H9 (cell line): ENCODE measurements at regions not wholly inside any gene's neighbourhood (a gene's known extent, or its start where the extent isn't known, plus 50 kb on each side); places are given as distances from the start of the nearest gene placed in this dataset.

Experiments
- DNase-seq: peaks from one replicate; pipeline ENCODE4 v3.0.0-alpha.2; 2017
- H2AFZ ChIP-seq: one replicate; pipeline ENCODE4 v1.6.1; 2013; ENCODE audit warnings: mild to moderate bottlenecking, low read length, control low read depth, moderate library complexity
- H2AK5ac ChIP-seq: 2 replicates; pipeline ENCODE4 v1.6.1; 2013; ENCODE audit warnings: low read length, control low read depth, mixed read lengths; ENCODE audit not compliant: insufficient read length
- H2BK120ac ChIP-seq: one replicate; pipeline ENCODE4 v1.6.1; 2013; ENCODE audit warnings: low read depth, mild to moderate bottlenecking, low read length, control low read depth, inconsistent platforms; ENCODE audit not compliant: poor library complexity, severe bottlenecking
- H2BK12ac ChIP-seq: 2 replicates; pipeline ENCODE4 v1.6.1; 2013; ENCODE audit warnings: low read length, control low read depth, mixed read lengths, low read depth; ENCODE audit not compliant: insufficient read length
- H2BK15ac ChIP-seq: 2 replicates; pipeline ENCODE4 v1.6.1; 2013; ENCODE audit warnings: low read depth, low read length, control low read depth
- H2BK20ac ChIP-seq: one replicate; pipeline ENCODE4 v1.6.1; 2013; ENCODE audit warnings: low read depth, mild to moderate bottlenecking, low read length, control low read depth, inconsistent platforms; ENCODE audit not compliant: poor library complexity, severe bottlenecking
- H2BK5ac ChIP-seq: 2 replicates; pipeline ENCODE4 v1.6.1; 2013; ENCODE audit warnings: low read length, control low read depth, mixed read lengths; ENCODE audit not compliant: insufficient read length
- H3K14ac ChIP-seq: 2 replicates; pipeline ENCODE4 v1.6.1; 2013; ENCODE audit warnings: low read length, control low read depth; ENCODE audit not compliant: insufficient read depth
- H3K18ac ChIP-seq: 2 replicates; pipeline ENCODE4 v1.6.1; 2013; ENCODE audit warnings: low read depth, mild to moderate bottlenecking, mixed read lengths, low read length, control low read depth; ENCODE audit not compliant: insufficient read length
- H3K23ac ChIP-seq: 2 replicates; pipeline ENCODE4 v1.6.1; 2013; ENCODE audit warnings: low read length, control low read depth, mixed read lengths, low read depth; ENCODE audit not compliant: insufficient read length
- H3K23me2 ChIP-seq: 2 replicates; pipeline ENCODE4 v1.6.1; 2013; ENCODE audit warnings: low read depth, mild to moderate bottlenecking, mixed read lengths, low read length, control low read depth; ENCODE audit not compliant: insufficient read length, poor library complexity, severe bottlenecking
- H3K27ac ChIP-seq: 2 replicates; pipeline ENCODE4 v1.5.1; 2013; ENCODE audit warnings: low read length, control low read depth, mixed read lengths, low read depth; ENCODE audit not compliant: insufficient read length
- H3K27me3 ChIP-seq: 2 replicates; pipeline ENCODE4 v1.6.1; 2013; ENCODE audit warnings: low read length, control low read depth, inconsistent platforms; ENCODE audit not compliant: insufficient read depth
- H3K4ac ChIP-seq: 2 replicates; pipeline ENCODE4 v1.6.1; 2013; ENCODE audit warnings: low read depth, mild to moderate bottlenecking, control low read depth, inconsistent platforms, low read length, moderate library complexity
- H3K4me1 ChIP-seq: 2 replicates; pipeline ENCODE4 v1.6.1; 2013; ENCODE audit warnings: low read length, control low read depth, inconsistent platforms; ENCODE audit not compliant: insufficient read depth
- H3K4me2 ChIP-seq: 2 replicates; pipeline ENCODE4 v1.6.1; 2013; ENCODE audit warnings: low read length, control low read depth, mixed read lengths; ENCODE audit not compliant: insufficient read length, insufficient read depth
- H3K56ac ChIP-seq: 2 replicates; pipeline ENCODE4 v1.6.1; 2013; ENCODE audit warnings: low read depth, mild to moderate bottlenecking, mixed read lengths, low read length, control low read depth; ENCODE audit not compliant: insufficient read length
- H3K79me1 ChIP-seq: 2 replicates; pipeline ENCODE4 v1.6.1; 2013; ENCODE audit warnings: low read depth, mild to moderate bottlenecking, moderate library complexity, low read length, control low read depth, inconsistent platforms; ENCODE audit not compliant: insufficient read depth, poor library complexity, severe bottlenecking
- H3K79me2 ChIP-seq: 2 replicates; pipeline ENCODE4 v1.6.1; 2013; ENCODE audit warnings: low read length, control low read depth, inconsistent platforms; ENCODE audit not compliant: insufficient read depth
- H3K9ac ChIP-seq: 2 replicates; pipeline ENCODE4 v1.6.1; 2013; ENCODE audit warnings: low read length, control low read depth, mixed read lengths; ENCODE audit not compliant: insufficient read length; ENCODE audit errors: extremely low read depth
- H3K9me3 ChIP-seq: one replicate; pipeline ENCODE4 v1.6.1; 2013; ENCODE audit warnings: low read depth, low read length, inconsistent platforms; ENCODE audit not compliant: control insufficient read depth
- H3T11ph ChIP-seq: one replicate; pipeline ENCODE4 v1.6.1; 2013; ENCODE audit warnings: mild to moderate bottlenecking, low read length, control low read depth, inconsistent platforms
- H4K20me1 ChIP-seq: one replicate; pipeline ENCODE4 v1.6.1; 2013; ENCODE audit not compliant: control insufficient read depth, insufficient read length, insufficient read depth
- H4K5ac ChIP-seq: 2 replicates; pipeline ENCODE4 v1.6.1; 2013; ENCODE audit warnings: low read depth, mild to moderate bottlenecking, mixed read lengths, low read length, control low read depth; ENCODE audit not compliant: insufficient read length
- H4K8ac ChIP-seq: replicated peaks from 2 replicates; pipeline ENCODE4 v1.6.1; 2013; ENCODE audit warnings: low read length, control low read depth, mixed read lengths, low read depth; ENCODE audit not compliant: insufficient read length
- H4K91ac ChIP-seq: 2 replicates; pipeline ENCODE4 v1.6.1; 2013; ENCODE audit warnings: low read depth, mild to moderate bottlenecking, moderate library complexity, mixed read lengths, low read length, control low read depth; ENCODE audit not compliant: insufficient read length
- H3K27ac Mint-ChIP-seq, 3 experiments: 2 replicates in 2 of 3; 3 replicates in 1 of 3; pipeline ENCODE4 v1.8.0; 2020 to 2021; ENCODE audit warnings: mixed read lengths in 3 of 3, mild to moderate bottlenecking in 1 of 3, moderate library complexity in 1 of 3
- H3K27me3 Mint-ChIP-seq: 2 replicates; pipeline ENCODE4 v1.8.0; 2021; ENCODE audit warnings: low read depth, mild to moderate bottlenecking, moderate library complexity, mixed read lengths
- H3K36me3 Mint-ChIP-seq, 3 experiments: 2 replicates in 2 of 3; 3 replicates in 1 of 3; pipeline ENCODE4 v1.8.0; 2020 to 2021; ENCODE audit warnings: low read depth in 3 of 3, mixed read lengths in 3 of 3; ENCODE audit not compliant: insufficient read depth in 1 of 3
- H3K4me1 Mint-ChIP-seq, 2 experiments: 2 replicates each; pipeline ENCODE4 v1.8.0; 2020; ENCODE audit warnings: mixed read lengths in 2 of 2
- H3K4me3 Mint-ChIP-seq, 2 experiments: 2 replicates in 1 of 2; 3 replicates in 1 of 2; pipeline ENCODE4 v1.8.0; 2020 to 2021; ENCODE audit warnings: mild to moderate bottlenecking in 2 of 2, mixed read lengths in 2 of 2, moderate library complexity in 1 of 2
- H3K9me3 Mint-ChIP-seq, 2 experiments: 2 replicates in 1 of 2; 3 replicates in 1 of 2; pipeline ENCODE4 v1.8.0; 2020; ENCODE audit warnings: mild to moderate bottlenecking in 2 of 2, mixed read lengths in 2 of 2, moderate library complexity in 1 of 2
- CTCF ChIP-seq: fragments of 200-600 bp; sonication (generic); conservative IDR thresholded peaks from 3 replicates; pipeline ENCODE4 v1.8.0; 2021; ENCODE audit warnings: antibody characterized with exemption, mild to moderate bottlenecking
- WGBS: extraction: QIAGEN DNeasy Blood & Tissue Kit; methylation state at CpG from one replicate; pipeline ENCODE4 v1.1.7; 2013; ENCODE audit warnings: missing lambda C conversion rate, low lambda C conversion rate, mixed read lengths; ENCODE audit not compliant: insufficient read length; ENCODE audit errors: extremely low coverage; 5-methylcytosine and 5-hydroxymethylcytosine counted together

- Histone ChIP-seq H3K27ac (no peak overlapping the region), H3K79me1 (no peaks in the 10 kb centered on the region), H2AFZ (no peak overlapping the region), H2BK5ac (no peak overlapping the region), H4K8ac (no peak overlapping the region), H4K5ac (no peak overlapping the region), H3K4me2 (no peak overlapping the region), H4K91ac (no peak overlapping the region), H2BK12ac (no peak overlapping the region), H3K56ac (no peak overlapping the region), H4K20me1 (no peaks in the 10 kb centered on the region), H3K18ac (no peak overlapping the region), H3K9ac (no peak overlapping the region), H3T11ph (no peak overlapping the region), H2BK15ac (no peak overlapping the region), H3K79me2 (no peaks in the 10 kb centered on the region), H3K4me1 (no peaks in the 10 kb centered on the region), H3K23me2 (no peaks in the 10 kb centered on the region), H2AK5ac (no peak overlapping the region), H2BK120ac (no peak overlapping the region), H3K27me3 (no peaks in the 10 kb centered on the region), H3K9me3 (no peaks in the 10 kb centered on the region), H2BK20ac (no peak overlapping the region), H3K23ac (no peak overlapping the region), H3K4ac (no peak overlapping the region), H3K14ac (no peak overlapping the region)
- DNase-seq: no peak
- H3K4me1 Mint-ChIP-seq: peaks cover 0 to 5% of the 10 kb centered on the region in 2 experiments; a peak in 2 of 4 replicates
- H3K9me3 Mint-ChIP-seq: no peaks in the 10 kb centered on the region; a peak in 1 of 5 replicates
- no peak for TF ChIP-seq CTCF
- WGBS: no CpG with 5 or more reads among the region's 1 CpG
- H3K27me3 Mint-ChIP-seq: no peaks in the 10 kb centered on the region
- H3K36me3 Mint-ChIP-seq: no peaks in the 10 kb centered on the region; a peak in 2 of 7 replicates
- no peak overlapping the region for H3K27ac Mint-ChIP-seq
- no peak overlapping the region for H3K4me3 Mint-ChIP-seq
Observed at GRCh38 chr14:83913476-83913875, 1616.5 kb upstream of the FLRT2 start.
